ENCODE measurements at regions not wholly inside any gene's neighbourhood (a gene's known extent, or its start where the extent isn't known, plus 50 kb on each side); places are given as distances from the start of the nearest gene placed in this dataset.

GRCh38 chr2:104673225-104673624 lies 180.7 kb upstream of the POU3F3 start:
- DNase-seq (ENCODE audit: low spot score) (no peak), FAIRE-seq (no peak)

- no peak for DNase-seq (ENCODE audit: low spot score)
- FAIRE-seq = no peak
These were observed 175.7 kb upstream of the POU3F3 start for GRCh38 chr2:104678181-104678580.

GRCh38 chr2:104685591-104685990 lies 168.3 kb upstream of the POU3F3 start:
- FAIRE-seq (no peak), DNase-seq (ENCODE audit: low spot score) (no peak)

GRCh38 chr2:104687147-104687546 lies 166.8 kb upstream of the POU3F3 start:
- DNase-seq (ENCODE audit: low spot score) = no peak

GRCh38 chr2:104690255-104690984 lies 163.5 kb upstream of the POU3F3 start:
- FAIRE-seq (no peak), DNase-seq (ENCODE audit: low spot score) (no peak)

More at GRCh38 chr2:104687147-104687546, 166.8 kb upstream of the POU3F3 start:
- no peak for FAIRE-seq

GRCh38 chr2:104698276-104698675 lies 155.6 kb upstream of the POU3F3 start:
- DNase-seq (ENCODE audit: low spot score) (no peak), FAIRE-seq (no peak)

GRCh38 chr2:104701411-104701911 lies 152.5 kb upstream of the POU3F3 start:
- DNase-seq (ENCODE audit: low spot score) = no peak
- FAIRE-seq = no peak

- DNase-seq (ENCODE audit: low spot score) (no peak), FAIRE-seq (no peak)
These were observed 151.7 kb upstream of the POU3F3 start for GRCh38 chr2:104702031-104702850.

GRCh38 chr2:104703669-104704068 lies 150.2 kb upstream of the POU3F3 start:
- no peak for DNase-seq (ENCODE audit: low spot score)
- FAIRE-seq = no peak

- DNase-seq (ENCODE audit: low spot score) = no peak
- FAIRE-seq = no peak
These were observed 149.2 kb upstream of the POU3F3 start for GRCh38 chr2:104704496-104705245.

GRCh38 chr2:104707056-104707455 lies 146.9 kb upstream of the POU3F3 start:
- FAIRE-seq (no peak), DNase-seq (ENCODE audit: low spot score) (no peak)

GRCh38 chr2:104708967-104709366 lies 144.9 kb upstream of the POU3F3 start:
- no peak for FAIRE-seq
- no peak for DNase-seq (ENCODE audit: low spot score)

- FAIRE-seq = no peak
- no peak for DNase-seq (ENCODE audit: low spot score)
These were observed 137.9 kb upstream of the POU3F3 start for GRCh38 chr2:104716061-104716460.

GRCh38 chr2:104733226-104733943 lies 120.5 kb upstream of the POU3F3 start:
- FAIRE-seq (no peak), DNase-seq (ENCODE audit: low spot score) (peak; percentile 27)

GRCh38 chr2:104734937-104735586 lies 118.9 kb upstream of the POU3F3 start:
- no peak for DNase-seq (ENCODE audit: low spot score)
- no peak for FAIRE-seq

- FAIRE-seq (no peak), DNase-seq (ENCODE audit: low spot score) (no peak)
These were observed 117.9 kb upstream of the POU3F3 start for GRCh38 chr2:104736026-104736425.

GRCh38 chr2:104741860-104742259 lies 112.1 kb upstream of the POU3F3 start:
- no peak for DNase-seq (ENCODE audit: low spot score)
- no peak for FAIRE-seq

GRCh38 chr2:104744537-104744936 lies 109.4 kb upstream of the POU3F3 start:
- no peak for DNase-seq (ENCODE audit: low spot score)
- no peak for FAIRE-seq

- DNase-seq (ENCODE audit: low spot score) = no peak
- FAIRE-seq = no peak
These were observed 108.1 kb upstream of the POU3F3 start for GRCh38 chr2:104745846-104746245.

GRCh38 chr2:104746299-104746698 lies 107.6 kb upstream of the POU3F3 start:
- no peak for FAIRE-seq
- DNase-seq (ENCODE audit: low spot score) = no peak

GRCh38 chr2:104746858-104747257 lies 107.1 kb upstream of the POU3F3 start:
- FAIRE-seq (no peak), DNase-seq (ENCODE audit: low spot score) (no peak)
